ENCODE measurements at regions not wholly inside any gene's neighbourhood (a gene's known extent, or its start where the extent isn't known, plus 50 kb on each side); places are given as distances from the start of the nearest gene placed in this dataset.

DNA sequence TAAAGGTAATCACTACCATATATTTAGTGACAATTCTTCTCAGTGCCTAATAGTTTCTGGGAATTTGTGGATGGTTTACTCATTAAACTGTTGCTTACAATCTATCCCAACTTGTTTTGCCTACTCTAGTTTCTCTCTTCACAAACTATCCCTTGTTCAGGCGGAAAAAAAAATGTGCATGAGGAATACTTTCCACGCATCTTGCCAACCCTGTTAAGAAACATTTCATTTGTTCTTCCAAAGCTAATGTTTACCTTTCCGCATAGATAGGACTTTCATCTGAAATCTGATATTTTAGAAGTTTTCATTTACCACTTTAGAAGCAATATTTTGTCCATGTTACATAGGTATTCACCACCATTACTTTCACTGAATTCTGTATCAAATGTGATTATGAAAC is 191.9 kb downstream of the MDFIC start:
- H3K9ac ChIP-seq (replicated peaks in 1 of 4; ENCODE audit: extremely low read depth in 1 of 4, low read depth in 3 of 4, low read length in 3 of 4): no peak overlapping the region
- H2AK5ac ChIP-seq (ENCODE audit: low read depth, low read length): no peak overlapping the region
- no peak overlapping the region for H3K27ac ChIP-seq (ENCODE audit: low read depth, low read length)
- no peaks in the 10 kb centered on the region for H3K4me1 ChIP-seq (replicated peaks in 1 of 4; ENCODE audit: control insufficient read depth in 3 of 4, insufficient read depth in 4 of 4, low read length in 3 of 4)
- 93% methylated on average over 3 of the region's 3 CpGs; no CpG with 5 or more reads in 1 of the 2 experiments for WGBS, 2 experiments (ENCODE audit: extremely low coverage in 1 of 2, insufficient coverage in 1 of 2, insufficient read length in 1 of 2, insufficient replicate concordance in 2 of 2, low coverage in 1 of 2, low lambda C conversion rate in 2 of 2, missing lambda C conversion rate in 1 of 2)
- no peaks in the 10 kb centered on the region for H3K36me3 ChIP-seq (ENCODE audit: control insufficient read depth in 2 of 4, insufficient read depth in 4 of 4, low read length in 3 of 4)
- H2AFZ ChIP-seq (ENCODE audit: low read length): no peak overlapping the region
- no peak overlapping the region for H3K4ac ChIP-seq (replicated peaks; ENCODE audit: insufficient read length, low read depth, low read length)
- no peaks in the 10 kb centered on the region for H3K23me2 ChIP-seq (ENCODE audit: low read depth, low read length)
- no peak overlapping the region for H3K23ac ChIP-seq (ENCODE audit: insufficient read length)
- H2BK12ac ChIP-seq (ENCODE audit: low read depth, low read length): no peak overlapping the region
- CTCF ChIA-PET (ENCODE audit: partially characterized antibody): interaction anchor here (0.8 kb wide), 1 partner anchor 18 kb away, joined by 4 read pairs; no protein-coding TSS in a partner anchor
- DNase-seq (ENCODE audit: low read depth in 1 of 2, low spot score in 2 of 2) (no peak), FAIRE-seq (no peak)
- H3K4me2 ChIP-seq (ENCODE audit: insufficient read depth in 1 of 2, low read depth in 2 of 2, low read length in 2 of 2): no peak overlapping the region
- H4K5ac ChIP-seq (ENCODE audit: insufficient read length, low read depth, low read length): no peak overlapping the region
- no peaks in the 10 kb centered on the region for H3K9me3 ChIP-seq (ENCODE audit: insufficient read depth in 2 of 2, low read depth in 1 of 2, low read length in 1 of 2)
- H3K79me2 ChIP-seq (ENCODE audit: control insufficient read depth in 1 of 2, insufficient read depth in 2 of 2, low read length in 2 of 2): no peaks in the 10 kb centered on the region
- no peak overlapping the region for H2BK5ac ChIP-seq (ENCODE audit: low read depth, low read length)
- no peak overlapping the region for H4K8ac ChIP-seq (ENCODE audit: extremely low read depth, insufficient read depth, low read length)
- no peak overlapping the region for H2BK15ac ChIP-seq (ENCODE audit: low read length)
- H3K79me1 ChIP-seq (ENCODE audit: low read depth, low read length): no peaks in the 10 kb centered on the region
- no peak overlapping the region for H2BK120ac ChIP-seq (replicated peaks; ENCODE audit: low read depth, low read length)
- H3K18ac ChIP-seq (ENCODE audit: extremely low read depth, low read length): no peak overlapping the region
- no peaks in the 10 kb centered on the region for H3K27me3 ChIP-seq (replicated peaks in 1 of 4; ENCODE audit: control insufficient read depth in 3 of 4, extremely low read depth in 1 of 4, insufficient read depth in 3 of 4, low read length in 3 of 4)
- no peak overlapping the region for H3K14ac ChIP-seq (ENCODE audit: insufficient read length)
- H4K20me1 ChIP-seq (replicated peaks in 1 of 2; ENCODE audit: control insufficient read depth in 1 of 2, insufficient read depth in 2 of 2, low read length in 2 of 2): no peaks in the 10 kb centered on the region
- H3K56ac ChIP-seq (replicated peaks; ENCODE audit: insufficient read length, low read depth, low read length): no peak overlapping the region
- POLR2A ChIA-PET (ENCODE audit: partially characterized antibody): no interaction called here
- no peak overlapping the region for H4K91ac ChIP-seq (replicated peaks; ENCODE audit: insufficient read length, low read length)
- H2BK20ac ChIP-seq (ENCODE audit: low read length): no peak overlapping the region
- no peak overlapping the region for H3K4me3 ChIP-seq (ENCODE audit: extremely low read depth in 1 of 4, insufficient read depth in 2 of 4, low read depth in 3 of 4, low read length in 4 of 4)
- TF ChIP-seq ZNF274 (IDR thresholded peaks at IDR 0.05; ENCODE audit: borderline replicate concordance, extremely low read depth, low read length): no peak
- TF ChIP-seq TEAD4 (IDR thresholded peaks at IDR 0.05; ENCODE audit: low read depth, low read length): no peak
- TF ChIP-seq SUZ12 (IDR thresholded peaks at IDR 0.05; ENCODE audit: low read length): no peak
- no peak for TF ChIP-seq GTF2F1 (IDR thresholded peaks at IDR 0.05; ENCODE audit: borderline replicate concordance, low read depth, low read length)
- no peak for TF ChIP-seq MAFK (IDR thresholded peaks at IDR 0.05; ENCODE audit: low read depth, low read length)
- TF ChIP-seq BRCA1 (IDR thresholded peaks at IDR 0.05; ENCODE audit: low read depth, low read length): no peak
- TF ChIP-seq SRF (IDR thresholded peaks at IDR 0.05; ENCODE audit: low read depth, low read length): no peak
